Activated T-cell treated with anti-CD3 and anti-CD28 coated beads, Interleukin-2, amount 50 U/mL, for 72 hours (primary cell): ENCODE measurements at regions not wholly inside any gene's neighbourhood (a gene's known extent, or its start where the extent isn't known, plus 50 kb on each side); places are given as distances from the start of the nearest gene placed in this dataset.
A peak's percentile ranks its signal among the peaks of the same experiment; 100 is the strongest.
"Not testable (repeated sequence)": the region's sequence is repeated elsewhere in the genome, so short reads cannot be mapped to it uniquely, and the experiment has no call there.

Experiments
- ATAC-seq, 2 donors: fragments of 150-1000 bp; cut with Tn5 transposase; replicated peaks in 1 of 2; 2 replicates each; pipeline ENCODE4 v1.10.0; 2021; ENCODE audit warnings: moderate library complexity in 2 of 2, mild to moderate bottlenecking in 1 of 2
- DNase-seq, 2 donors: peaks; one replicate each; pipeline ENCODE4 v3.0.0; 2021 to 2022; ENCODE audit warnings: mixed read lengths in 1 of 2
- H3K27ac Mint-ChIP-seq: one replicate; pipeline ENCODE4 v1.8.0; 2022; ENCODE audit warnings: mild to moderate bottlenecking, moderate library complexity, mixed read lengths
- H3K27me3 Mint-ChIP-seq: one replicate; pipeline ENCODE4 v1.8.0; 2022; ENCODE audit warnings: low read depth, mixed read lengths
- H3K36me3 Mint-ChIP-seq, 2 donors: one replicate each; pipeline ENCODE4 v1.8.0; 2022; ENCODE audit warnings: mixed read lengths in 2 of 2, mild to moderate bottlenecking in 1 of 2; ENCODE audit not compliant: insufficient read depth in 2 of 2
- H3K4me1 Mint-ChIP-seq: one replicate; pipeline ENCODE4 v1.8.0; 2022; ENCODE audit warnings: low read depth, mixed read lengths
- H3K4me3 Mint-ChIP-seq, 2 donors: one replicate each; pipeline ENCODE4 v1.8.0; 2022; ENCODE audit warnings: mild to moderate bottlenecking in 2 of 2, mixed read lengths in 2 of 2, moderate library complexity in 2 of 2
- H3K9me3 Mint-ChIP-seq, 2 donors: one replicate each; pipeline ENCODE4 v1.8.0; 2022; ENCODE audit warnings: mixed read lengths in 2 of 2

DNA sequence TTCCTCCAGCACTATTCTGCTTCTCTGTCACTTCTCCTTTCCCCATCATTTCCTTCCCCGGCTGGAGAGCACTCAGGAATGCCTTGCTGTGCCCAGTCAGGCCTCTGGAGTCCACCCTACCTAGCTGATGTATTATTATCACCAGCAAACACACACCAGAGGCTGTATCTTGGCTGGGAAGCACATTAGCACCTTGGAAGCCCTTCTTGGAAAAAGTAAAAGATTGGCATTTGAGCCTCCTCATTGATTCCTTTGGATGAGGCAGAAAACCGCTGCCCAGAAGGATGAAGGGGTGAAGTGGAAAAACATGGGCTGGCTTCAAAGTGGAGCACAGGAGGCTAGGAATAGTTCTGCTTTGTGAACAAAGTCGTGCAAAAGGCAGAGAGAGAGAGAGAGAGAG lies 244.3 kb downstream of the RPLP1 start:
- Mint-ChIP-seq H3K4me3 (no peak overlapping the region), H3K27ac (no peak overlapping the region), H3K36me3 (peaks cover 0 to 2% of the 10 kb centered on the region in 2 donors), H3K4me1 (peaks cover 5% of the 10 kb centered on the region), H3K9me3 (no peaks in the 10 kb centered on the region), H3K27me3 (peaks cover 12% of the 10 kb centered on the region)
- ATAC-seq (no peak), DNase-seq (no peak)

- no peaks in the 10 kb centered on the region for H3K9me3 Mint-ChIP-seq
- peaks cover 0 to 2% of the 10 kb centered on the region in 2 donors for H3K36me3 Mint-ChIP-seq
- no peak overlapping the region for H3K4me3 Mint-ChIP-seq
- peaks cover 12% of the 10 kb centered on the region for H3K27me3 Mint-ChIP-seq
- H3K4me1 Mint-ChIP-seq: peaks cover 5% of the 10 kb centered on the region
- H3K27ac Mint-ChIP-seq: no peak overlapping the region
- ATAC-seq (no peak), DNase-seq (no peak)
These were observed 245.3 kb downstream of the RPLP1 start for GRCh38 chr15:69697916-69698315.

DNA sequence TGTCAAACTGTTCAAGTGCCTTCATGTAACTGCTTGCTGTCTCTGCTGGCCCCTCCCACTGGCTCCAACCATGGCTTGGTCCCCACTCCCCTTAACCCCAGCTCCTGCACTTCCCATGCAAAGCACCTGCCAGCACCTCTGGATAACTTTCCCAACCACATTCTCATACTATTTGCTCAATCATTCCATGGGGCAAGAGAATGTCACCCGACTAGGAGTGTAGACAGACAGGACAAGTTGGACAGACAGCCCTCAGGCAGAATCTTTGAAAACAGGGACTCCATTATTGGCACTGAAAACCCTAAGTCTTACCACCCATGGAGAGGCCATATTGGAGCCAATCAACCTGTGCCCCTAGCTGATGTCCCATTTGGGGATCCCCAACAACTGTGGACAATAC lies 246.5 kb downstream of the RPLP1 start:
- Mint-ChIP-seq H3K27me3 (peaks cover 5% of the 10 kb centered on the region), H3K36me3 (peaks cover 2% of the 10 kb centered on the region in 2 donors), H3K27ac (no peak overlapping the region)

GRCh38 chr15:69700380-69700779 lies 247.8 kb downstream of the RPLP1 start:
- Mint-ChIP-seq H3K27me3 (peaks cover 5% of the 10 kb centered on the region), H3K9me3 (no peaks in the 10 kb centered on the region), H3K4me1 (peaks cover 5% of the 10 kb centered on the region), H3K27ac (no peak overlapping the region), H3K4me3 (no peak overlapping the region), H3K36me3 (peaks cover 2% of the 10 kb centered on the region in 2 donors)
- DNase-seq (no peak), ATAC-seq (peak; percentile 22 to 43)

More for the DNA sequence above, 246.5 kb downstream of the RPLP1 start:
- H3K9me3 Mint-ChIP-seq: no peaks in the 10 kb centered on the region
- ATAC-seq: no peak
- H3K4me1 Mint-ChIP-seq: peaks cover 5% of the 10 kb centered on the region
- DNase-seq: no peak
- H3K4me3 Mint-ChIP-seq: no peak overlapping the region

DNA sequence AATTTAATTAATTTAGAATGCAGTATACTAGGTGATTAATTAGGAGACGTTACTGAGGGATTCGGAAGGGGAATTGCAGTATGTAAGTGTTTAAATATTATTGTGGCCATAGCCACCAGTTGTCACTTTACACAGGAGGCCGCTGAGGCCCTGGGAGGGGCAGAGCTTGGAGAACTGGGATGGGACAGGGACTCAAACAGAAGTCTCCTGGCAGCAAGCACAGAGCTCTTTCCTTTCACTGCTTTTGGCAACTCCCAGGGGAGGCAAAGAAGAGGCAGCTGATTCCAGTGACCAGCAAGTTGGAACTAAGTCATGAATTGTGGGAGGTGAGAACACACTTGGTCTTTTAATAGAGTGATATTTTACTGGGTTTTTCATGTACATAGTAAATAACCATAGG lies 248.6 kb downstream of the RPLP1 start:
- H3K4me3 Mint-ChIP-seq: no peak overlapping the region
- peaks cover 5% of the 10 kb centered on the region for H3K27me3 Mint-ChIP-seq
- H3K9me3 Mint-ChIP-seq: no peaks in the 10 kb centered on the region
- ATAC-seq (no peak), DNase-seq (no peak)
- H3K27ac Mint-ChIP-seq: no peak overlapping the region
- H3K36me3 Mint-ChIP-seq: peaks cover 2 to 7% of the 10 kb centered on the region in 2 donors
- peaks cover 5% of the 10 kb centered on the region for H3K4me1 Mint-ChIP-seq

GRCh38 chr15:69703532-69704187 lies 251.0 kb downstream of the RPLP1 start:
- H3K27me3 Mint-ChIP-seq: no peaks in the 10 kb centered on the region
- H3K9me3 Mint-ChIP-seq: peaks cover 6% of the 10 kb centered on the region in 2 donors
- no peaks in the 10 kb centered on the region for H3K4me1 Mint-ChIP-seq
- ATAC-seq (no peak), DNase-seq (no peak)
- no peak overlapping the region for H3K4me3 Mint-ChIP-seq
- H3K27ac Mint-ChIP-seq: no peak overlapping the region
- H3K36me3 Mint-ChIP-seq: peaks cover 8 to 20% of the 10 kb centered on the region in 2 donors

DNA sequence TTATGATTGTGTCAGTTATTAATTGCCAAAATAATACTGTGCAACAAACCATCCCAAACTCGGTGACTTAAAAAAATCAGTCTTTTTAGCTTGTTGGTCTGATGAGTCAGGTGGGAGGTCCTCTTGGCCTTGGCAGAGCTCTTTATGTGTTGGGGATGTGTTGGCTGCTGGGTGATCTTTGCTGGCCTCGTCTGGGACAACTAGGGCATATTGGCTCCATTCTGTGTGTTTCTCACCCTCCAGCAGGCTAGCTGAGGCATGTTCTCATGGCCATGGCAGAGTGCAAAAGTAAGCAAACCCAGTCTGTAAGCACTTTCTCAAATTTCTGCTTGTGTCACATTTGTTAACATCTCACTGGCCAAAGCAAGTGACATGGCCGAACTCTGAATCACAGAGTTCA lies 251.6 kb downstream of the RPLP1 start:
- Mint-ChIP-seq H3K36me3 (peaks cover 12 to 25% of the 10 kb centered on the region in 2 donors), H3K27me3 (no peaks in the 10 kb centered on the region), H3K9me3 (peaks cover 6% of the 10 kb centered on the region in 2 donors), H3K27ac (no peak overlapping the region), H3K4me3 (no peak overlapping the region), H3K4me1 (no peaks in the 10 kb centered on the region)
- ATAC-seq: no peak
- DNase-seq: no peak

DNA sequence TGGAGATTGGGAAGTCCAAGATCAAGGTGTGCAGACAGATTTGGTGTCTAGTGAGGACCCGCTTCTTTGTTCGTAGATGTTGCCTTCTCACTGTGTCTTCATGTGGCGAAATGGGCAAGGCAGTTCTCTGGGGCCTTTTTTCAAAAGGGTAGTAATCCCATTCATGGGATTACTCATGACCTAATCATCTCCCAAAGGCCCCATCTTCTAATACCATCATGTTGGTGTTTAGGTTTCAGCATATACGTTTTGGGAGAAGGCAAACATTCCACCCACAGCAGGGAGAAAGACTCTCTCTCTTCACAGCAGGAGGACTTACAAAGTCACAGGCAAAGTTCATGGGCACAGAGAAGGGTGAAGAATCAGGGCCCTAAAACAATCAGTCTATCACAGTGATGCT lies 252.1 kb downstream of the RPLP1 start:
- H3K4me3 Mint-ChIP-seq: no peak overlapping the region
- H3K27ac Mint-ChIP-seq: no peak overlapping the region
- DNase-seq: no peak
- no peaks in the 10 kb centered on the region for H3K27me3 Mint-ChIP-seq
- H3K4me1 Mint-ChIP-seq: no peaks in the 10 kb centered on the region
- H3K36me3 Mint-ChIP-seq: peaks cover 14 to 28% of the 10 kb centered on the region in 2 donors
- ATAC-seq: no peak
- H3K9me3 Mint-ChIP-seq: peaks cover 6 to 8% of the 10 kb centered on the region in 2 donors

DNA sequence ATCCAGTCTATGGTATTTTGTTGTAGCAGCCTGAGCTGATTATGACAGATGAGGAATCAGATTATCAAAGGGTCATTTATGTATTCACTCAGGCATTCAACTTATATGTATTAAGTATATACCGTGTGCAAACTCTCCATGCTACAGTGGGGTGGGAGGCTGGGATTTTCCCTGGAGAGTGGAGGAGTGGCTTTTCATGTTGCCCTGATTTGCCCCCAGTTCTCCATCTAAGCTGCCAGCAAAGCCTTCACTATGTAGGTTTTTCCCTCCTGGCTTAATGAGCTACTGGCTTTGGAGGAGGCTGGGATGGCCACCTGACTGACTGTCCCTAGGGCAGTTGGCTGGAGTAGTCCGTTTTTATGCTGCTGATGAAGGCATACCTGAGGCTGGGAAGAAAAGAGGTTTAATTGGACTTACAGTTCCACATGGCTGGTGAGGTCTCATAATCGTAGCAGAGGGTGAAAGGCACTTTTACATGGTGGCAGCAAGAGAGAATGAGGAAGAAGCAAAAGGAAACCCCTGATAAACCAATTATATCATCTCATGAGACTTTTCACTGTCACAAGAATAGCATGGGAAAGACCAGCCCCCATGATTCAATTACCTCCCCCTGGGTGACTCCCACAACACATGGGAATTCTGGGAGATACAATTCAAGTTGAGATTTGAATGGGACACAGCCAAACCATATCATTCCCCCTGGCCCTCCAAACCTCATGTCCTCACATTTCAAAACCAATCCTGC lies 253.9 kb downstream of the RPLP1 start:
- Mint-ChIP-seq H3K27ac (no peak overlapping the region), H3K36me3 (peaks cover 17 to 28% of the 10 kb centered on the region in 2 donors), H3K4me1 (no peaks in the 10 kb centered on the region), H3K27me3 (no peaks in the 10 kb centered on the region), H3K9me3 (peaks cover 8% of the 10 kb centered on the region in 2 donors), H3K4me3 (no peak overlapping the region)
- no peak for DNase-seq
- no peak for ATAC-seq

DNA sequence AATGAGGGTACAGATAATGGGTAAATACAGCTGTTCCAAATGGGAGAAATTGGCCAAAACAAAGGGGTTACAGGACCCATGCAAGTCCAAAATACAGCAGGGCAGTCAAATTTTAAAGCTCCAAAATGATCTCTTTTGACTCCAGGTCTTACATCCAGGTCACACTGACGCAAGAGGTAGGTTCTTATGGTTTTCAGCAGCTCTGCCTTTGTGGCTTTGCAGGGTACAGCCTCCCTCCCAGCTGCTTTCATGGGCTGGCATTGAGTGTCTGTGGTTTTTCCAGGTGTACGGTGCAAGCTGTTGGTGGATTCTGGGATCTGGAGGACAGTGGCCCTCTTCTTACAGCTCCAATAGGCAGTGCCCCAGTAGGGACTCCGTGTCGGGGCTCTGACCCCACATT lies 254.6 kb downstream of the RPLP1 start:
- DNase-seq, H3K4me3 Mint-ChIP-seq, H3K27me3 Mint-ChIP-seq, H3K27ac Mint-ChIP-seq, H3K9me3 Mint-ChIP-seq, H3K4me1 Mint-ChIP-seq, ATAC-seq: not testable (repeated sequence)
- peaks cover 17 to 28% of the 10 kb centered on the region in 2 donors for H3K36me3 Mint-ChIP-seq

DNA sequence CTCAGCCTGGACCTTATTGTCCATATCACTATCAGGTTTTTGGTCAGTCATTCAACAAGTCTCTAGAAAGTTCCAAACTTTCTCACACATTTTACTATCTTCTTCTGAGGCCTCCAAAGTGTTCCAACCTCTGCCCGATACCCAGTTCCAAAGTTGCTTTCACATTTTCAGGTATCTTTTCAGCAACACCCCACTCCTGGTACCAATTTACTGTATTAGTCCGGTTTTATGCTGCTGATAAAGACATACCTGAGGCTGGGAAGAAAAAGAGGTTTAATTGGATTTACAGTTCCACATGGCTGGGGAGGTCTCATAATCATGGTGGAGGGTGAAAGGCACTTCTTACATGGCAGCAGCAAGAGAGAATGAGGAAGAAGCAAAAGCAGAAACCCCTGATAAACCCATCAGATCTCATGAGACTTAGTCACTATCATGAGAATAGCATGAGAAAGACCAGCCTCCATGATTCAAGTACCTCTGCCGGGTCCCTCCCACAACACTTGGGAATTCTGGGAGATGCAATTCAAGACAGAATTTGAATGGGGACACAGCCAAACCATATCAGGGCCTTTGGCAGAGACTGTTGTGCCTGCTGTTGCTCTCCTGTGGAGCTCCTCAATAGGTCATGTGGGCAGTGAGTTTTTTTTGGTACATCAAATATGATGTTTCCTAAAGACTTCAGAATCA lies 256.0 kb downstream of the RPLP1 start:
- DNase-seq, H3K27ac Mint-ChIP-seq, H3K27me3 Mint-ChIP-seq, H3K4me1 Mint-ChIP-seq, H3K4me3 Mint-ChIP-seq, ATAC-seq, H3K9me3 Mint-ChIP-seq: not testable (repeated sequence)
- peaks cover 17 to 28% of the 10 kb centered on the region in 2 donors for H3K36me3 Mint-ChIP-seq

GRCh38 chr15:69712991-69713390 lies 260.4 kb downstream of the RPLP1 start:
- no peak for DNase-seq
- Mint-ChIP-seq H3K27me3 (peaks cover 7% of the 10 kb centered on the region), H3K9me3 (peaks cover 8 to 9% of the 10 kb centered on the region in 2 donors), H3K4me3 (no peak overlapping the region), H3K36me3 (peaks cover 17% of the 10 kb centered on the region in 2 donors), H3K27ac (no peak overlapping the region), H3K4me1 (peaks cover 52% of the 10 kb centered on the region)
- ATAC-seq: no peak
